ENCODE measurements at regions not wholly inside any gene's neighbourhood (a gene's known extent, or its start where the extent isn't known, plus 50 kb on each side); places are given as distances from the start of the nearest gene placed in this dataset.
"Not testable (repeated sequence)": the region's sequence is repeated elsewhere in the genome, so short reads cannot be mapped to it uniquely, and the experiment has no call there.

DNA sequence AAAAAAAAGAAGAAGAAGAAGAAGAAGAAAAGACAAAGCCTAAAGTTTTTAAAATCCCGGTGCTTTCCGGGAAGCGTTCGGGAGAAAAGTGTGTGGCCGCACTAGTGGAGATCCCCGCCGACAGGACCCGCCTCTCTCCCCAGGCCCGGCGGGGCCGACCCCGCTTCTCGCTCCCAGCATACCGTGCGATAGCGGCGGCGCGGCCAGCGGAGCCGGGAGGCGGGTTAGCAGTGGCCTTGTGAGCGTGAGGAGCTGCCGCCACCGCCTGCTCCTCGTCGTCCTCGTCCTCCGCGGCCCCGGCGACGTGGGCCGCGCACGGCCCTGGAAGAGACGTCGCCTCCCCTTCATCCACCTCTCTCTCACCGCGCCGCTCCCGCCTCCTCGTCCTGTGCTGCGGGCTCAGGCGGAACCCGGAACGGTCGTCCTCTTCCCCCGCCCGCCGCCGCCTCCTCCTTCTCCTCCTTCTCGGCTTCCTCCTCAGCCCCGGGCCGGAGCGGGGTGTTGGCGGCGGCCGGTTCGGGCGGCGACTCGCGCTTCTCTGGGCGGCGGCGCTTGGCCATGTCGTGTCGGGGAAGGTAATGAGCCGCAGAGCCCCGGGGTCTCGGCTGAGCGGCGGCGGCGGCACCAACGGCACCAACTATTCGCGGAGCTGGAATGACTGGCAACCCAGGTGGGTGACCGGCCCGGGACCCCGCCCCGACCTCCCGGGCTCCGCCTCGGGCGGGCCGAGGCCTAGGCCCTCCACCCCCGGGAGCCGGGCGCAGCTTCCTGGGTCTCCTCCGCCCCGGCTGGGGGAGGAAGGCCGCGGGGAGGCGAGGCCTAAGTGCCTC is 62.6 kb upstream of the CDR2 start:
- H3K27me3 Mint-ChIP-seq; H3K36me3 Mint-ChIP-seq (ENCODE audit: low read depth); H3K9me3 ChIP-seq (ENCODE audit: control insufficient read depth, low read length, poor library complexity, severe bottlenecking); H3K4me1 Mint-ChIP-seq: not testable (repeated sequence)
- Mint-ChIP-seq H3K27ac (peak overlapping the region; percentile 84), H3K4me3 (peak overlapping the region; percentile 93)
- DNase-seq (peak; percentile 37 to 64 (median 50)), ATAC-seq (peak; percentile 83)

- H3K27me3 Mint-ChIP-seq, H3K4me1 Mint-ChIP-seq: not testable (repeated sequence)
Measured at GRCh38 chr16:22436326-22436822, 62.0 kb upstream of the CDR2 start.

GRCh38 chr16:22431314-22431713 is 56.9 kb upstream of the CDR2 start:
- not testable (repeated sequence) for H3K27me3 Mint-ChIP-seq; DNase-seq; H3K9me3 ChIP-seq (ENCODE audit: control insufficient read depth, low read length, poor library complexity, severe bottlenecking); ATAC-seq; H3K4me3 Mint-ChIP-seq; H3K27ac Mint-ChIP-seq; H3K4me1 Mint-ChIP-seq; H3K36me3 Mint-ChIP-seq (ENCODE audit: low read depth)

More at GRCh38 chr16:22436326-22436822, 62.0 kb upstream of the CDR2 start:
- ATAC-seq, result peak; percentile 23
- not testable (repeated sequence) for H3K36me3 Mint-ChIP-seq (ENCODE audit: low read depth); DNase-seq; H3K9me3 ChIP-seq (ENCODE audit: control insufficient read depth, low read length, poor library complexity, severe bottlenecking)
- H3K27ac Mint-ChIP-seq, result peak overlapping the region; percentile 84
- H3K4me3 Mint-ChIP-seq, result peak overlapping the region; percentile 93

- no peaks in the 10 kb centered on the region for H3K9me3 ChIP-seq (ENCODE audit: control insufficient read depth, low read length, poor library complexity, severe bottlenecking)
- Mint-ChIP-seq H3K27ac (no peak overlapping the region), H3K36me3 (ENCODE audit: low read depth) (peaks cover 5% of the 10 kb centered on the region), H3K4me1 (peaks cover 3% of the 10 kb centered on the region), H3K27me3 (no peaks in the 10 kb centered on the region), H3K4me3 (no peak overlapping the region)
- DNase-seq (no peak), ATAC-seq (no peak)
Measured at GRCh38 chr16:22428654-22429053, 54.2 kb upstream of the CDR2 start.

DNA sequence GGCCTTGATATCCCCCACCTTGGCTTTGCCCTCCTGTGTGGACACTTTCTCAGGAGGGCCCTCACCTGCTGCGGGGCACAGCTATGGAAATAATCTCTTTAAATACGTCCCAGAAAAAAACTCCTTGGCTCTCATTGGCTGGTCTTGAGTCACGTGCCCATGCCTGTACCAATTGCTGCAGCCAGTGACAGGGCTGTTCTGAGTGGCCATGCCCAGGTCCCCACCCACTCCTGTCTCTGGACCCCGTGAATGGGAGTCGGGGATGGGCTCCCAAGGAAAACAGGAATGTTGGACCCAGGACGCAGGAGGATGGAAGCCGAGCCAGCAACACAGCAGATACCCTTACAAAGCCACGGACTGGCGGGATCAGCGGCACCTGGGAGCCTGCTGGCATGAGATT is 53.1 kb upstream of the CDR2 start:
- Mint-ChIP-seq H3K27ac (no peak overlapping the region), H3K36me3 (ENCODE audit: low read depth) (peaks cover 7% of the 10 kb centered on the region), H3K27me3 (no peaks in the 10 kb centered on the region)

DNA sequence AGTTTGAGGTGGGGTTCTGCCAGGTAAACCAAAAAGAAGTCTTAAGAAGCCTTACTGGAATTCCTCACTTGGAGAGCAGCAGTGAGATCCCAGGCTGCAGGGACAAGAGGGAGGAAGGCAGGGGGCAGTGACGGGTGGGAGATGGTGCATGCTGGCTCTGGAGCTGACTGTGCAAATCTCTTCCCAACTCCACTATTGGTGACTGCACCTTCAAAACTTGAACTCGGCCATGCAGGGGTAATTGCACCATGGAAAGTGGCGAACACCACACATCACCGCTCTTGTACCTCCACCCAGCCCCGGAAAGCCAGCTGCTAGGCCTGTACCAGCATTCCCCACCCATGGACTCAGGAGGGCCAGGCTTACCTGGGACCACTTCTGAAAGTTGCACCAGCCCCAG is 51.4 kb upstream of the CDR2 start:
- Mint-ChIP-seq H3K27ac (no peak overlapping the region), H3K4me1 (peaks cover 3% of the 10 kb centered on the region), H3K4me3 (no peak overlapping the region), H3K36me3 (ENCODE audit: low read depth) (peaks cover 7% of the 10 kb centered on the region), H3K27me3 (no peaks in the 10 kb centered on the region)
- H3K9me3 ChIP-seq (ENCODE audit: control insufficient read depth, low read length, poor library complexity, severe bottlenecking), result no peaks in the 10 kb centered on the region
- no peak for DNase-seq
- ATAC-seq, result no peak

More for the DNA sequence above, 53.1 kb upstream of the CDR2 start:
- Mint-ChIP-seq H3K4me1 (peaks cover 3% of the 10 kb centered on the region), H3K4me3 (no peak overlapping the region)
- ATAC-seq, result no peak
- H3K9me3 ChIP-seq (ENCODE audit: control insufficient read depth, low read length, poor library complexity, severe bottlenecking), result no peaks in the 10 kb centered on the region
- no peak for DNase-seq

- peaks cover 7% of the 10 kb centered on the region for H3K36me3 Mint-ChIP-seq (ENCODE audit: low read depth)
- no peak overlapping the region for H3K27ac Mint-ChIP-seq
- no peak overlapping the region for H3K4me3 Mint-ChIP-seq
- no peak for ATAC-seq
- peaks cover 3% of the 10 kb centered on the region for H3K4me1 Mint-ChIP-seq
- no peaks in the 10 kb centered on the region for H3K9me3 ChIP-seq (ENCODE audit: control insufficient read depth, low read length, poor library complexity, severe bottlenecking)
- no peak for DNase-seq
- H3K27me3 Mint-ChIP-seq, result no peaks in the 10 kb centered on the region
Measured at GRCh38 chr16:22425036-22425801, 50.8 kb upstream of the CDR2 start.

DNA sequence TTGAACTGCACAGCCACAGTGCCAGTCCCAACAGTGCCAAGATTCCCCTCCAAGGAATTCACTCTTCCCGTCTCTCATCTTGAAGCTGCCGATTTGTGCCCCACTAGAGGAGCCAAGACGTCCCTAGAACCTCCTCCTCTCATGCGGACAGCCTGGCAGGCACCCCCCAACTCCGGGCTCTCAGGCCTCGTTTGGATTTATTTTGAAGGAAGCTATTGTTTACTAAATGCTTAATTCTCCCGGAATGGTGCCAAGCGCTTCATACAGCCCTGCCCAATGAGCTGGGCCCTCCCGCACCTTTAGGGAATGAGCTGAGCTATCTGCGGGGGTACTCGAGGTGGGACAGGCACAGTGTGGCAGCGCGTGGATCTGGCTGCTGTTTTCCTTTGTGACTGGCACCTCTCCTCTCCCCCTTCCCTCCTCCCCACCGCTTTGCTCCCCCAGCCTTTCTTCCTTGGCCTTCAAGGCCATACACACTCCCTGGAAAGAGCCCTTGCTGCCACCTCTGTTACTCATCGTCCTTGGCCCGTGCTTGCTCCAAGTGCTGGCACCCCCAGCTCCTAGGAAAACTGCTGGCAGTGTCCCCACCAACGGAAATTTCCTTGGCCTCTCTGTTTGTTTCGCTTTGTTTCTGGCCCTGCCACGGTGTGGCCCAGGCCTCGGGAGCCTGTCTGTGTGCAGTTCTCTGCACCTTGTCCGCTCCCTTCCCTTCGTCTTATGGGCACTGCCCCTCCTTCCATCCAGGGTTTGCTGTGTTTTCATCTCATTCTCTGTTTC is 49.9 kb upstream of the CDR2 start:
- DNase-seq (no peak), ATAC-seq (no peak)
- Mint-ChIP-seq H3K36me3 (ENCODE audit: low read depth) (peaks cover 7% of the 10 kb centered on the region), H3K4me1 (peaks cover 3% of the 10 kb centered on the region), H3K4me3 (no peak overlapping the region), H3K27me3 (no peaks in the 10 kb centered on the region), H3K27ac (peak overlapping the region; percentile 11)
- no peaks in the 10 kb centered on the region for H3K9me3 ChIP-seq (ENCODE audit: control insufficient read depth, low read length, poor library complexity, severe bottlenecking)

Data from T-helper 17 cell (primary cell).